Kidney (tissue), 13 donors: ENCODE measurements at regions not wholly inside any gene's neighbourhood (a gene's known extent, or its start where the extent isn't known, plus 50 kb on each side); places are given as distances from the start of the nearest gene placed in this dataset.
A peak's percentile ranks its signal among the peaks of the same experiment; 100 is the strongest.

ENCODE experiments used
- DNase-seq, 5 donors: peaks; one replicate each; pipeline ENCODE4 v3.0.0-alpha.2; 2013 to 2020
- FAIRE-seq: peaks from 2 replicates; lab custom pipeline; 2012; peaks lifted over from hg19 to GRCh38; lab: Jason Lieb, UNC
- H3K27ac ChIP-seq, 2 donors: one replicate each; pipeline ENCODE4 v1.7.0; 2013; ENCODE audit warnings: low read depth in 2 of 2, low read length in 2 of 2, inconsistent platforms in 1 of 2
- H3K27me3 ChIP-seq: one replicate; pipeline ENCODE4 v1.7.1; 2013; ENCODE audit warnings: low read length, inconsistent platforms; ENCODE audit not compliant: control insufficient read depth, insufficient read depth
- H3K36me3 ChIP-seq, 3 donors: one replicate each; pipeline versions ENCODE4 v1.7.0 to v1.7.1; 2013; ENCODE audit warnings: low read length in 3 of 3, control low read depth in 1 of 3, inconsistent platforms in 1 of 3; ENCODE audit not compliant: insufficient read depth in 3 of 3, control insufficient read depth in 2 of 3
- H3K4me1 ChIP-seq, 3 donors: one replicate each; pipeline versions ENCODE4 v1.7.0 to v1.7.1; 2013; ENCODE audit warnings: low read length in 3 of 3, inconsistent platforms in 1 of 3, low read depth in 1 of 3; ENCODE audit not compliant: control insufficient read depth in 2 of 3, insufficient read depth in 2 of 3
- H3K4me3 ChIP-seq, 3 donors: one replicate each; pipeline versions ENCODE4 v1.7.0 to v1.8.1; 2013; ENCODE audit warnings: low read length in 3 of 3, control low read depth in 1 of 3, inconsistent platforms in 1 of 3
- H3K9ac ChIP-seq, 3 donors: one replicate each; pipeline versions ENCODE4 v1.7.0 to v1.7.1; 2013; ENCODE audit warnings: low read length in 3 of 3, control low read depth in 1 of 3, inconsistent platforms in 1 of 3
- H3K9me3 ChIP-seq, 3 donors: one replicate each; pipeline versions ENCODE4 v1.7.0 to v1.7.1; 2013; ENCODE audit warnings: low read length in 3 of 3, control low read depth in 1 of 3, inconsistent platforms in 1 of 3; ENCODE audit not compliant: control insufficient read depth in 2 of 3, insufficient read depth in 1 of 3
- intact Hi-C: fragments of 100-400 bp; cut with DNase I; formaldehyde crosslinking; loops from one replicate; pipeline ENCODE4 v1.11.1; 2022
- TF ChIP-seq, protein P1 (sequence below): IDR thresholded peaks from 3 replicates; pipeline ENCODE4 v1.5.1; 2012; ENCODE audit warnings: mild to moderate bottlenecking, moderate library complexity, borderline replicate concordance; ENCODE audit not compliant: insufficient read depth; ENCODE audit errors: extremely low read depth
- donor health status: control.
- donor health status: control.
- donor health status: control.
- donor health status: control.
- donor health status: control.
- donor health status: DM: yes; HTN: yes; CAD: no.
- donor health status: Normal renal cell carcinoma (clear cell type).

DNA sequence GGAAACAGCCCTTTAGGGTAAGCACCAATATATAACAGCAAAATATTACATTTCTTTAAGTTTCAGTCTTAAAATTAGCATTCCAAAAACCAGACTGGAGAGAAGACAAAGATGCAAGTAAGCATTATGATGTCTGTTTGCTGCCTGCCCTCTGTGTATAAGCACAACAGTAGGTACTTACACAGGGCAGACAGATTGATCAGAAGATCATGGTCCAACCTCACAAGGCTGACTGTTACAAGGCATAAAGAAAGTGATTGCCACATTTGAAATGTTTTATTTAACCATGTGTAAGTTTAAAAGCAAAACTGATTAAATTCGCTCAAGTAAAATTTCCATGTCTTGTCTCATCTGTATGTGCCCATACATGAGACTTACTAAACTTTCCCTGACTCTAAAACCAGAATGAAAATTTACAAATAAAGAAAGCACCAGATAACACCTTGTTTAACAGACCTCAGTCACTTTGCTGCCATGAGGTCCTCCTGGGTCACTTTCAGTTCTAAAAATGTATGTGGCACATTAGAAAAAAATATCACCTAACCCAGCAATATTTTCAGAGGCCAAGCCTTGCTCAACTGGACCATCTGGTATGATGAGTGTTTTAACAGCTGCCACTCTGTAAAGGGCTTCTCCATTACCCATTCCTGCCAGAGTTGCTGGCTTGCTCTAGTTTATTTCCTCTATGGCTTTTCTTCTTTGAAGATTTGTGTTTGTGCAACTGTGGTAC is 297.0 kb downstream of the RBM26 start:
- no peaks in the 10 kb centered on the region for H3K36me3 ChIP-seq
- H3K4me1 ChIP-seq: no peaks in the 10 kb centered on the region
- H3K27ac ChIP-seq: no peak overlapping the region
- DNase-seq (no peak), FAIRE-seq (no peak)
- intact Hi-C loops: no loop called here
- H3K4me3 ChIP-seq: no peak overlapping the region
- H3K9ac ChIP-seq: no peak overlapping the region
- H3K9me3 ChIP-seq: no peaks in the 10 kb centered on the region
- TF ChIP-seq, protein P1, sequence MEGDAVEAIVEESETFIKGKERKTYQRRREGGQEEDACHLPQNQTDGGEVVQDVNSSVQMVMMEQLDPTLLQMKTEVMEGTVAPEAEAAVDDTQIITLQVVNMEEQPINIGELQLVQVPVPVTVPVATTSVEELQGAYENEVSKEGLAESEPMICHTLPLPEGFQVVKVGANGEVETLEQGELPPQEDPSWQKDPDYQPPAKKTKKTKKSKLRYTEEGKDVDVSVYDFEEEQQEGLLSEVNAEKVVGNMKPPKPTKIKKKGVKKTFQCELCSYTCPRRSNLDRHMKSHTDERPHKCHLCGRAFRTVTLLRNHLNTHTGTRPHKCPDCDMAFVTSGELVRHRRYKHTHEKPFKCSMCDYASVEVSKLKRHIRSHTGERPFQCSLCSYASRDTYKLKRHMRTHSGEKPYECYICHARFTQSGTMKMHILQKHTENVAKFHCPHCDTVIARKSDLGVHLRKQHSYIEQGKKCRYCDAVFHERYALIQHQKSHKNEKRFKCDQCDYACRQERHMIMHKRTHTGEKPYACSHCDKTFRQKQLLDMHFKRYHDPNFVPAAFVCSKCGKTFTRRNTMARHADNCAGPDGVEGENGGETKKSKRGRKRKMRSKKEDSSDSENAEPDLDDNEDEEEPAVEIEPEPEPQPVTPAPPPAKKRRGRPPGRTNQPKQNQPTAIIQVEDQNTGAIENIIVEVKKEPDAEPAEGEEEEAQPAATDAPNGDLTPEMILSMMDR: no peak
- H3K27me3 ChIP-seq: no peaks in the 10 kb centered on the region

DNA sequence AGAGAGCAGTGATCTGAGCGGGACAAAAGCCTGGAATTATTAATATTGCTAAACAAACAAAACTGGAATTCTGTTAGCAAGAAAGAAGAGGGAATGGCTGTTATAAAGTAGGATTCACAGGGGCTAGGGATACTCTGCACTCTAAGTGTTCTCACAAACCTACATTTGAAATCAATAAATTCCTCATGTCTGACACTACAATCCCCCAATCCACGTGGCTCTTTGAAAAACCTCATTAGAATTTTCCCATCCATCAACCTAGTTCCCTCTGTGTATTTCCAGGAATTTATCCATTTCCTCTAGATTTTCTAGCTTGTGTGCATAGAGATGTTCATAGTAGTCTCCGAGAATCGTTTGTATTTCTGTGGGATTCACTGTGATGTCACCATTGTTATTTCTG is 307.5 kb downstream of the RBM26 start:
- Histone ChIP-seq H3K9ac (no peak overlapping the region), H3K4me1 (no peaks in the 10 kb centered on the region), H3K4me3 (no peak overlapping the region), H3K36me3 (no peaks in the 10 kb centered on the region), H3K9me3 (no peaks in the 10 kb centered on the region), H3K27me3 (no peaks in the 10 kb centered on the region), H3K27ac (no peak overlapping the region)
- intact Hi-C loops: no loop called here
- TF ChIP-seq, protein P1: no peak
- DNase-seq (no peak), FAIRE-seq (no peak)

DNA sequence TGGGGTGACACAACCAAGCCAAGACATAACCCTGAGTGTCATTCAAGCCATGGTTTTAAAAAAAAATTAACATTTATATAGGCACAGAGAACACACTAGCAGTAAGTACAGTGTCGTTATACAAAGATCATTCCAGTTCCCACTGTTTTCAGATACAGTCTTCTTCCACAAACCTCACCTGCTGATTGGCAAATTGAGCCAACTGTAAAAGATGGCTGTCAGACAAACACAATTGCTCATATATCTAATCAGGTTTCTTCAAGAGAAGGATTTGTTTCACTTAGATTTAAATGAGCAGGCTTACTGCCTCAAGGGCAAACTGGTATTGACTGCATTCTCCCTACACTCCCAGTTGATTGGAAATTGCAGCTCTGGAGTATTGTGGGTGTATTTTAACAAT is 308.9 kb downstream of the RBM26 start:
- Histone ChIP-seq H3K9me3 (no peaks in the 10 kb centered on the region), H3K9ac (no peak overlapping the region), H3K36me3 (no peaks in the 10 kb centered on the region), H3K27me3 (no peaks in the 10 kb centered on the region), H3K27ac (no peak overlapping the region), H3K4me3 (no peak overlapping the region), H3K4me1 (no peaks in the 10 kb centered on the region)
- no peak for DNase-seq
- intact Hi-C loops: no loop called here
- TF ChIP-seq, protein P1: no peak
- no peak for FAIRE-seq

DNA sequence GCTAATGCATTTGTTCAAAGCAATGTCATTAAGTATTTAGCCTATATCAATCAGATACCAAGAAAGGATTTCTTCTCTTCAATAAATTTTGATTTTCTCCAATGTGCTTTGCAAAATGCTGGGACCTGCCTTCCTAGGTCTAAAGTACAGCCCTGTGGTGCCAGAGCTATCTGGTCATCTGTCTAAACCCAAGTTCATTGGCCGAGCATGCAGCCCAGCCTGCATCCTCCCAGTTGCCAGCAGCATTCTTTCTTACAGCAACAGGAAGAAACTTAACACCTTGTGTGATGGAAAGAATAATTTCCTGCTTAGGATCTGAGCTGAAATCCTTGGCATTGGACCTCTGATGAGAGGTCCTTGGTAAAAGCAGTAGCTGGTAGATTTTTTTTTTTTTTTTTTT is 310.0 kb downstream of the RBM26 start:
- H3K9ac ChIP-seq: no peak overlapping the region
- H3K27me3 ChIP-seq: no peaks in the 10 kb centered on the region
- no peak overlapping the region for H3K4me3 ChIP-seq
- no peak overlapping the region for H3K27ac ChIP-seq
- TF ChIP-seq, protein P1: no peak
- FAIRE-seq (no peak), DNase-seq (peak in 1 of 5 donors; percentile 2)
- no peaks in the 10 kb centered on the region for H3K4me1 ChIP-seq
- intact Hi-C loops: no loop called here
- H3K9me3 ChIP-seq: no peaks in the 10 kb centered on the region
- H3K36me3 ChIP-seq: no peaks in the 10 kb centered on the region
